Stimulated activated CD4-positive, alpha-beta T cell treated with anti-CD3 and anti-CD28 coated beads, Interleukin-15, amount 100 ng/mL, for 48 hours (primary cell): ENCODE measurements at regions not wholly inside any gene's neighbourhood (a gene's known extent, or its start where the extent isn't known, plus 50 kb on each side); places are given as distances from the start of the nearest gene placed in this dataset.

Experiments used
- DNase-seq, 2 donors: peaks; one replicate each; pipeline ENCODE4 v3.0.0-alpha.2; 2020; ENCODE audit warnings: low read depth in 2 of 2

DNA sequence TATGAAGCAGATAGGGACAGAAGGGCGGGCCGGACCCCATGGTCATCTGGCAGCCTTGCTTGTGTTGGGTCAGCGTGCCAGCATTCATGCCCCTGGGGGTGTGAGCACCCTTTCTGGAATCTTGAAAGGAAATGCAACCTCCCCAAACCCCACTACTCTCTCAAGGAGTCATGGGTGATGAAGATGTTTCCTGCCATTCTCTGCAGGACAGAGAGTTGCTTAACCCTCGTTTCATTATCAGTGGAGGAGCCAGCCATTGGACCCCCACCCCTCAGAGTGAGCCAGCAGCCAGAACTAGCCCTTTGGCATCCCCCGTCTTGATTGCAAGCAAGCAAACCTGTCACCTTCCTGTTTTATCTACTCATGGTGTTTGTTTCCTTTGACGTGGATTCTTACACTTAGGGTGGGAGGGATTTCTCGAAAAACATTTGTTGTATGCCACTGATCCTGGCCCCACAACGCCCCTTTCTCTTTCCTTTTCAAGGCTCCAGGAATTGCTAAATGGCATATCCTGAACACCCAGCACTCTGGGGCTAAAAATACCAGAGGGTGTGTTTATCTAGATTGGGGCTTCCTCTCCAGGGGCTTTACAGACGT lies 258.3 kb downstream of the ETS1 start:
- no peak for DNase-seq

DNA sequence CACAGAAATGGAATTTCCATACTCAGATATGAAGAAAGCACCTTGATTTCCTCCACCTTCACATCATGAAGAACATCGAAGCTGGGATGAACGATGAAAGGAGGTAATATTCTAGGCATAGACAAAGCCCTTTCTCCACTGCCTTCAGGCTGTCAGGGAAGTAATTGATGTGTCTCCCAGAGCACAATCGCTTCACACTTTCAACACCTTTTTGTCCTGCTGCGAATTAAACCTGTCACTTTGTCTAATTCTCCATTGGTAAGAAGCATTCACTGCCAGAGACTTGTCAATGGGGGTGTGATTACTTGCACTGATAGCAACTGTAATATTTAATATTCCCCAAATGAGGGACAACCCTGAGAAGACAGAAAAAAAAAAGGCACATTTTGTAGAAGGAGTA lies 260.1 kb downstream of the ETS1 start:
- no peak for DNase-seq

DNA sequence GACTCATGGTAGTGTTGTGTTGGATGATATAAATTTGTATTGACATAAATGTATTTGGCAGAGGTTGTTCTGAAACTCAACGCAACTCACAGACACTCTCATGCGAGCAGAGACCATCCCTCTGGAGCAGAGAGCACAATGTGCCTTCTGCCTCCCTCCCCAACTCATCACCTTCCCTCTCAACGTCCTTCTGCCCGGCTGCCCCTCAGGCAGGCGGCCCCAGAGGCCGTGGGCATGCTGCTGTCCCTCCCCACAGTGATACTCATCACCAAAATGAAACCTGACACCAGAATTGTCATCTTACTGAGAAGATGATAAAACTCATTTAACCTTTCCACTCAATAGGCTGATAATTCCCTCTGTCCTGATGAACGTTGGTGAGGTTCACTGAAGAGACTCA lies 260.6 kb downstream of the ETS1 start:
- no peak for DNase-seq

DNA sequence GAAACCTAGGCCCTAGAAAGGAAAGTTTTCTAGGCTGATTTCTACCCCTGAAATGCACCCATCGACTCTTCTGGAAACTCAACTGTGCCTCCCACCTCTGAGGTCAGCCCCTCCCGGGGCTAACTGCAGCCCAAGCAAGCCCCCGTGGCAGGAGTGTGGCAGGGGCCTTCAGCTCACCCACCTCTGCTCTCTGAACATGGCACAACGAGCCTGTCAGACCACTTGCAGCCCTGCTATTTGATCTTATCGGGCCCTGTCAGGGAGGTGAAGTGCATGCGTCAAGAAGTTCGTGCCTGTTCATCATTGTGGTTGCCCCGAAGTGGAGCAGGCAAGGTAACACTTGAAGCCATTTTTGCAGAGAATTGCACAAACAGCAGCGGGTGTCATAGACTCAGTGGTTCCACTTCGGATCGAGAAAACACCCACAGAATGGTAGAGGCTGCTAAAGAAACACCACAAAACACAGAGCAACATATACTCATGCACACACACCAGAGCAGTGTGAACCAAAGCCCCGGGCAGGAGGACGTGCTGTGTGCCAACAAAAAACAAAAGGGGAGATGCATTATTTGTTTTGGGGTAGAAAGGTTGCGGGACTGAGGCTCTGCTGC lies 262.7 kb downstream of the ETS1 start:
- peak; percentile 75 to 79 for DNase-seq

DNA sequence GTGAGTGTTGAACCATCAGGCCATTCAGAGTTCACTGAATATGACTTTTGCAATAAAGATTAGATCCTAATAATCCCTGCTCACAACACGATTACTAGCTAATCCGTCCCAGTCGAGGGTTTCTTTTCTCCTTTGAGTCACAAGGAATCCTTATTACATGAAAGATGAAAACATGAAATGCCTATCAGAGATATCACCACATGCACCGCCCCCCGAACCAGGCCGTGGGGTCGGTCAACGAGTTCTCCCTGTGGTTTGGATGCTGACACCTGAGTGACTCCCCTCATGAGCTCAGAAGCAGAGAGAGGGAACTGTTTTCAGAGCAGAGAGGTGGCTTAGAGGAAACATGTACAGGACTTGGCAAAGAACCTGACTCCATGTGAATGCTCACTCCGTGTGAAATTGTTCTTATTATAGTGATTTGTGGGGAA lies 263.3 kb downstream of the ETS1 start:
- no peak for DNase-seq

DNA sequence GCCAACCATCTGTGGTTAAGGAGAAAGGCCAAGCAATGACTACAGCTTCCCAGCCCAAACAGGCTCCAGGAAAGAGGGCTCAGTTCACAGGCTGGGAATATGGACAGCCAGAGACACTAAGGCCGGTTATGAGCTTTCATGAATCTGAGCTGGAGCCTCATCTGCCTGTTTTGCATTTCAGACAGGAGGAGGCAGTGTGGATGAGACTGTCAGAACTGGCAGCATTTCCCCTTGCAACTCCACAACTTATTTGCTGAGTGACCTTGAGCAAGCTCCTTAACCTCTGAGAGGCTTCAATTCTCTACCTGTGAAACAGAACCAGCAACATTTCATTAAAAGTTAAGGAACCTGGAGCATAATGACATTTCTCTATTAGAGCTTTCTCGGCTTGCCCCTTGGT lies 264.0 kb downstream of the ETS1 start:
- DNase-seq: no peak

DNA sequence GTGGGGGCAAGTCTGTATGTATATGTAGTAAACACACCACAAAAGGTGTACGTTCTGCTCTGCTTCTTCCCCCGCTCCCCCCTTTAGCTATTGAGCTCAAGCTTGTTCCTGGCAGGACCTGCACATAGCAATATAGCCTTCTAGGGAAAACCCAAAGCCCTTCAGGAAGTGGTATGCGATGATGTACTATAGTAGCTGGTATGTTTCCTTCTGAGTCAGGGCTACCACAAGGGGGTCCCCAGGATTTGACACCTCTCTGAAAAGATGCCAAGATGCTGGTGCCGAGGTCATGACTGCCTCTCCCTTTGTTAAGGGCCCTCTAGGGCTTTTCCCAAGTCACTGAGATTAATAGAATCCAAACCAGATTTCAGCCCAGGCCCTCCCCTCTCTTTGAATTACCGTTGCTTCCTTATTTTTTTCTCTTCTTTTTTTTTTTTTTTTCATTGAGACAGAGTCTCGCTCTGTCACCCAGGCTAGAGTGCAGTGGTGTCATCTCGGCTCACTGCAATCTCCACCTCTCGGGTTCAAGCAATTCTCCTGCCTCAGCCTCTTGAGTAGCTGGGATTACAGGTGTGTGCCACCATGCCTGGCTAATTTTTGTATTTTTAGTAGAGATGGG lies 268.4 kb downstream of the ETS1 start:
- DNase-seq: peak; percentile 66 to 69

DNA sequence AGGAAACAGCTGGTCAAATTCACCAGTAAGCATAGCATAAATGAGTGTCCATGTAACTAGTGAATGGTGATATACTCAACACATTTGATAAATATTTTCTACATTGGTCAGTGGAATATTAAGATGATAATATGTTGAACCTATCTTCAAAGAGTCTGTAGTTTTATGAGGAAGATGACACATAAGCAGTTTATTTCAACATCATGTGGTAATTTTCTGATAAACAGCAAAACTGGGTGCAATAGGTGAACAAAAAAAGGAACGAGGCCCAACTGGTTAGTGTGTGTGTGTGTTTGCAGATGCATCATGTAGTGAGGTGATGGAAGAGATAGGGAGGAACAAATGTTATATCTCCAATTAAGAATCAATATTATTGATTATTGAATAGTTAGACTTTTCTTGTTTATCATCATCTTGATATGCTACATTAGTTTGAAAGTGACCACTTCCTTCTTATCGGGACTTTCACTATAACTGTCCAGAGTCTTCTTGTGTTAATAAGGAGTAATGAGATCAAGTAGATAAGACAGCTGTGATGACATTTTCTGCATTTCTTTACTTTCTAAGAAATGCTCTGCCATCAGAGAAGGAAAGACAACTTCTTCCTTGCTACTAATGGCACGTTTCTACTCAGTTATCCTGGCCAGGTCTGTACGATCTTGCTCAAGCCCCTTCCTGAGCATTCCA lies 270.7 kb downstream of the ETS1 start:
- no peak for DNase-seq

DNA sequence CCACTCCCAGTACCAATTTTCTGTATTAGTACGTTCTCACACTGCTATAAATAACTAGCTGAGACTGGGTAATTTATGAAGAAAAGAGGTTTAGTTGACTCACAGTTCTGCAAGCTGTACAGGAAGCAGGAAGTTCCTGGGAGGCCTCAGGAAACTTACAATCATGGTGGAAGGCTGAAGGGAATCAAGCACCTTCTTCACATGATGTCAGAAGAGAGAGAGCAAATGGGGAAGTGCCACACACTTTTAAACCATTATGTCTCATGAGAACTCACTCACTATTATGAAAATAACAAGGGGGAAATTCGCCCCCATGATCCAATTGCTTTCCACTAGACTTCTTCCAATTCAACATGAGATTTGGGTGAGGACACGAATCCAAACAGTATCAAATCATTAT lies 271.4 kb downstream of the ETS1 start:
- no peak for DNase-seq

DNA sequence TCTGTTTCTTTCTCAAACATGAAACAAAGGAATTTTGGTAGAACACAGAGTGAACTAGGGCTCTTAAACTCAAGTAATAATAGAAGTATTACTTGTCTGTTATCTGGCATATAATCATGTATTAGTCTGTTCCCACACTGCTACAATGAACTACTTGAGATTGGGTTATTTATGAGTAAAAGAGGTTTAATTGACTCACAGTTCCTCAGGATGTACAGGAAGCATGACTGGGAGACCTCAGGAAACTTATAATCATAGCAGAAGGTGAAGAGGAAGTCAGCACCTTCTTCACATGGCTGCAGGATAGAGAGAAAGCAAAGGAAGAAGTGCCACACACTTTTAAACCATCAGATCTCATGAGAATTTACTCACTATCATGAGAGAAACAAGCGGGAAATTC lies 273.4 kb downstream of the ETS1 start:
- no peak for DNase-seq

DNA sequence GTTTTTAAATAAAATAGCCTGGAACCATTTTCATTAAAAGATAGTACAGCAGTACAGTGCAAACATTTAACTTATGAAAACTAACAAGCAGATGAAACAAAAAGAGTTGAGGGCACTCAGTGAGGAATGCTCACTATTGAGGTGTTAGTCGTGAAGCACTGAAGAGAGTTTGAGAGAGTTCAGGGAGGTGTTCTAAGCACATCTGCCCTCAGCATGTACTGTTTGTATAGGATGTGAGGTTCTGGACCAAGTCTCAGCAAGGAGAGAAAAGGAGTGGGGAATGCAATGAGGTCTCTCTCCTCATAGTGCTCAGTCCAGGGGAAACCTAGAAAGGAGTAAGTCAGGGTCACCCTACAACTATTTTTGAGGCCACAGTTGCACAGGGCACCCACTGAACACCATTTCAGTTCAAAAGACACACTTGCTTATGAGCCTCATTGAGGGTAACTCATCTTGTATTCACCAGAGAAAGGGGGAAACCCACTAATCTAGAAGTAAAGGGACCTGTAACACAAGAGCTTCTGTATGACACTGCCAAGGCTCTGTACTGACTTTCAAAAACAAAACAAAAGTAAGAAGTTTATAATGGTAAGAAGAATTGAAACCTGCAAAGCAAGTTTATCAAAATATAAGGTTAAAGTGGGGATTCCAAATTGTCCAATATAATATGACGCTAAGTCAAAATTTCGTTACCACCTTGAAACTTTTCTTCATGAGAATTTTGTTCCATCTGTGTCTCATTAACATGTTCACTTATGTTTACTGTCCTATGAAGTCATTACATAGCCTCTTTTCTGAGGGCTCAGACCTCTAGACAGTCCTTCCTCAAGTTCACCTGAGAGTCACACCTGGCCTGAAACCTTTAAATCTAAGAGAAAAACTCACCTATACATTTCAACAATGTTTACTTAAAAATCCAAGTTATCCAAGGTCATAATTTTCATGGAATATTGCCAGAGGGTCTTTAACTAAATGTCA lies 275.3 kb downstream of the ETS1 start:
- DNase-seq: no peak

DNA sequence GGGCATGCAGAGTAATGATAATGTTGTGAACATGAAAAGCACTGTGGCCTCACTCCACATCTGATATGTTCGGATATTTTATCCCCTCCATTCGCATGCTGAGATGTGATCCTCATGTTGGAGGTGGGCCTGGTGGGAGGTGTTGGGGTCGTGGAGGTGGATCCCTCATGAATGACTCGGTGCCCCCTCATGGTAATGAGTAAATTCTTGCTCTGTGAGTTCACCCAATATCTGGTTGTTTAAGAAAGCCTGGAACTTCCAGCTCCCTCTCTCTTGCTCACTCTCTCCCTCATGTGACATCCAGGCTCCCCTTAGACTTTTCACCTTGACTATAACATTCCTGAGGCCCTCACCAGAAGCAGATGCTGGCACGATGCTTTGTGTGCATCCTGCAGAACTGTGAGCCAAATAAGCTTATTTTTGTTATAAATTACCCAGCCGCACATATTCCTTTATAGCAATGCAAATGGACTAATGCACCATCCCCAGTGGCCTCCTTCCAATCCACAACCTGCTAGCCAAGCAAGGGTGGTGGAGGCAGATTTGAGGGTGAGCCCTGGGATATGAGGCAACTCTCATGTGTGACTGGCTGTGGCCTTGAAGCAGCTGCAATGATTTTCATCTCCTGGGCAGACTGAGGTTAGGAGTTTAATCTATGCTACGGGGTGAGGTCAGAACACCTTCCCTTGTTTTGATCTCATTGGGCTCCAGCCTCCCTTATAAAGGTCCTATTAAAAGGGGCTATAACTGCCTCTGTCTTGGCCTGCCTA lies 276.5 kb downstream of the ETS1 start:
- no peak for DNase-seq

DNA sequence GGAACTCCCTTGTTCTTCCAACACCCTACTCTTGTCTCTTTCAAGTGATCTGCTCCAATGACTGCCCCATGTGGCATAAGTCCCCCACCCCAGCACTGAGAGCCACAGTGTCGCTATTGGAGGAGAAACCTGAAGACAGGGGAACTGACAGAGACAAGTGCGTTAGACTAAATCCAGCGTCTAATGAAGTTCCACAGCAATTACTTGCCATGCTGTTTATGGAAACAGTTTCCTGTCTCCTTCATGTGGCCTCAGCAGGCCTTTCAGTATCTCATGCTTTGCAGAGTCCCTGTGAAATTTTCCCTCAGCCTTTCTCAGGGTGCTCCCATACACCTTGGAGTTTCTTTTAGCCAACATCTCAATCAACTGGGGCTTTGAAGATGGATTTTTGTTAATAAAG lies 277.4 kb downstream of the ETS1 start:
- no peak for DNase-seq

DNA sequence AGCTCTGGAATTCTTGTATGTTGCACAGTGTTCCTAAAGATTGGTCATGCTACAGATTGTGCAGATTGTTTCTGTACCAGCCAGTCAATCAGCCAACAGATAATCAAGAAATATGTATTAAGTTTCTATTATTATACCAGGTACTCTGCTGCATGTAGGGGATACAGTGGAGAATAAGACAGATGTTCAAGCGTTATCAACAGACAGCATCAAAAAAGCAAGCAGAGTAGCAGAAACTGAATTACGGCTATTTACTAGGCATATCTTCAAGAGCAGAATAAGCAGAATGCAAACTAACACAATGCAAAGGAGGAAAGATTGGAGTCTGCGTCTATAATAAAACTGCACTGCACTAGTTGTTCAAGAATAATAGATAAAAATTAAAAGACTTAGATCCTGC lies 278.6 kb downstream of the ETS1 start:
- DNase-seq: no peak

DNA sequence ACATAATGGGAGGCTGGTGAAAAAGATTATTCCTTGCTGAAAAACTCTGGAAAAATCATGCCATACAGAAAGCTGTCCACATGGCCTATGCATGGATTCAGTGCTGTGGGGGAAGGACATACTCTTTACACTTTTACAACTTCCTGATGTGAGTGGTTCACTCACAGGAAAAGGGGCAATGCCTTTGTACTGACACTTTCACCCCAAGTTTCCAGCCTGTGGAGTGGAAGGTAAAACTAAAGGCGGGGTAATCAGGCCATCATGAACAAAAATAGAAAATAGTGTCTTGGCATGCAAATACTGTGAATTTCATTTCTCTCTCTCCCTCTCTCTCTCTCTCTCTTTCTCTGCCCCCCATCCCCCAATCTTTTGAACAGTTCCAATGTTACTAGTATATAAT lies 281.8 kb downstream of the ETS1 start:
- no peak for DNase-seq

DNA sequence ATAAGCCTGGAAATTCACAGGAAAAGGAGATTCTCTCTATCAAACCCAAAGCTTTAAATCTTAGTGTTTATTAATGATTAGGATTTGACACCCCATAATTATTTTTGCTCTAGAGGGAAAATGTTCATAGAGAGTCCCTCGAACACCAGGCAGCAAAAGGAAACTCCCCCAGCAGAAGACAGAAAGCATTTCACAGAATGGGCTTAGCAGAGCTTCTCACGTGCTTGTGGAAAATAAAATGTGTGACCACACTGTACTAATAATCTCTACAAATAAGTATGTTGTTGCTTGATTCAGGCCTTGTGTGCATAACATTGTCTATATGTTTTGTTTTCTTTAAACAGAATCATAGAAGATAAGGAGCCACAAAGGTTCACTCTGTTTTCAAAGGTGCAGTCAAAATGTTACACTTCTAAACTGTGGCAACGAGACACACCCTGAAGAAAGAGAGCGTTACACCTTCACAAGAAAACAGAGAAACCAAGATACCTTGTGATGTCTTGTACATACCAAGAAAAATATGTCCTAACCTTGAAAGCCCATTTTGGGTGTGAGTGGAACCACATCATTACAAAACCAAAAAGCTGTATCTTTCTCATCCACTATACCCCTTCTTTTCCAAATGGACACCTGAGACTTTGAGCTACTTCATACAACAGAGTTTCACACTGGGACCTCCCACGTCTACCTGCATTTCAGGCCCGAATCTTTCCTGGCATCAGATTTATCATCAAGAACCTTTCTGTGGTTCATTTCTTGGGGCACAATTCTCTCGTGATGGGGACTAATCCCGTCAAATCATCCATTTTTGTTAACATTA lies 282.5 kb downstream of the ETS1 start:
- no peak for DNase-seq

DNA sequence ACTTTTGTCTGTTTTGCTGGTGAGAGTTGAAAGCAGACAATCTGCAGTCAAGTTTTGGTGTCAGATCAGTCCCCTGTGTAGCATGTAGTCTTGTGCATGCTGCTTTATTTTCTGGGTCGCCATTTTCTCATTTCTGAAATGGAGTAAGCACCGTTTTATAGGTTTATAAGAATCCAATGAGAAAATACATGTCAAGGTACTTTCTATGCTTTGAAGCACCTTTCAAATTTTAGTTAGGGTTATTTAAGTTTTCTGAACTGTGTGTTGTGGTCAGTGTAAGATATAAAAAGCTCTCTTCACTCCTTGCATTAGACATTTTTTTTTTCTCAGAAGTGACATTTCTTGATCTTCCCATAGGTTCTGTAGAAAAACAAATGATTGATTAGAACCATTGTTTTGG lies 283.2 kb downstream of the ETS1 start:
- no peak for DNase-seq

DNA sequence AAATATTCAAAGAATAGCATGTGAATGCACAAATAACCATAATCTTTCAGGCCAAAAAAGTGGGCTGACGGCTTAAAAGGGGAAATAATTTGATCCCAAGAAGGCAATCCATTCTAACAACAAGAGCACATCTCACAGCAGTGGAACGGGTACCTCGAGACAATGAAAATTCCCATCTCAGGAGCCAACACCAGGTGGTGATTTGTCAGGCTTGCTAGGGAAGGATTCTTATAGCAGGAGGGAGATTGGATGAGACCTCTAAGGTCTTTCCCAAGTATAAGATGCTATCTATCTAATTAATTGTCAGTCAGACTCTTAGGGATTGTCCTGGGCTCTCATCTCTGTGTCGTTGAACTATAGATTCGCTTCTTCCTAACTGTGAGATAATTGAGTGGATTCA lies 284.0 kb downstream of the ETS1 start:
- DNase-seq: no peak

DNA sequence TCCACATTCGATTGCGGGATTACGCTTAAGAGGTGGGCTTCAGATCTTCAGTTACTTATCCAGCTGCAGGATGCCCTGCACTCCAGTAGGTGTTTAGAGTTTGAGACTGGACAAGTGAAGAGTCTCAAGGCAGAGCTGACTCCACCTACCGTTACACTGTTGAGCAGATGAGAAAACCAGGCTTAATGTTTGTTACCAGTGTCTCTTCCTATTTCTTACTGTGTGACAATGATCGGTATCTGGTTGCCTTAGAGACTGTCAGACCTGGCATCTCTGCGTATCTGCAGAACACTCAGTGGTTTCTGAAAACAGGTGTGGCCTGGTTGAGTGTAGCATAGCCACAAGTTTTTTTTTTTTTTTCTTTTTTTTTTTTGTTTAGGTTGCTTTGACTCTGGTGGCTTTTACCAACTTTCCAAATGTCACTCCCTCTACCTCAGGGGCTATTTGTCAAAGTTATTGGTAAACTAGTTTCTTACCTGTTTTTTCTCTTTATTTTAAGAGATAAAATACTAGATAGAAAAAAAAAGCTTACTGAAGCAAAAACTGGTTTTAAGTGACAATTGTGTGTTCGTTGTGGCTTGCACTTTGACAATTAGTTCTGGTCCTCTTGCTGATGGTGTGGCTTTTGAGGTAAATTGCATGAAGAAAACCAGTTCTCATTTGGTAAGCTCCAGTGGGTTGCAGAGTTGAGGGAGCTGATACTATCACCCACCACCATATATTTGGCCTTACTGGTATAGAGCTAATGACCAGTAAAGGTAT lies 284.8 kb downstream of the ETS1 start:
- DNase-seq: peak in 1 of 2 donors; percentile 56
